RWPE2 (cell line): ENCODE measurements at regions not wholly inside any gene's neighbourhood (a gene's known extent, or its start where the extent isn't known, plus 50 kb on each side); places are given as distances from the start of the nearest gene placed in this dataset.
"Not testable (repeated sequence)": the region's sequence is repeated elsewhere in the genome, so short reads cannot be mapped to it uniquely, and the experiment has no call there.

Experiments used
- ATAC-seq: fragments of 200-7000 bp; cut with Tn5 transposase; 3 replicates; pipeline ENCODE4 v1.9.1; 2021; ENCODE audit warnings: low read depth
- DNase-seq: peaks from one replicate; pipeline ENCODE4 v3.0.0-alpha.2; 2020; ENCODE audit warnings: low spot score
- H3K27ac ChIP-seq: fragments of 450-650 bp; 2 replicates; pipeline ENCODE4 v1.5.1; 2017; ENCODE audit warnings: mild to moderate bottlenecking; ENCODE audit not compliant: poor library complexity, severe bottlenecking
- H3K27me3 ChIP-seq: fragments of 250-450 bp; sonication (Bioruptor Pico); 2 replicates; pipeline ENCODE4 v1.5.1; 2021; ENCODE audit warnings: mild to moderate bottlenecking, moderate library complexity; ENCODE audit not compliant: insufficient read depth, poor library complexity, severe bottlenecking
- H3K36me3 ChIP-seq: fragments of 250-450 bp; sonication (Bioruptor Pico); 2 replicates; pipeline ENCODE4 v1.5.1; 2020; ENCODE audit warnings: low read depth, mild to moderate bottlenecking, moderate library complexity
- H3K4me1 ChIP-seq: fragments of 250-450 bp; sonication (Bioruptor Pico); 2 replicates; pipeline ENCODE4 v1.5.1; 2021; ENCODE audit warnings: mild to moderate bottlenecking, moderate library complexity; ENCODE audit not compliant: insufficient read depth, poor library complexity, severe bottlenecking
- H3K4me3 ChIP-seq: fragments of 250-450 bp; sonication (Bioruptor Pico); 2 replicates; pipeline ENCODE4 v1.5.1; 2021; ENCODE audit warnings: mild to moderate bottlenecking, moderate library complexity; ENCODE audit not compliant: severe bottlenecking
- H3K9me3 ChIP-seq: fragments of 250-450 bp; sonication (Bioruptor Pico); 2 replicates; pipeline ENCODE4 v1.5.1; 2021; ENCODE audit warnings: mild to moderate bottlenecking, moderate library complexity; ENCODE audit not compliant: severe bottlenecking
- CTCF ChIP-seq: fragments of 450-650 bp; IDR thresholded peaks from one replicate; pipeline ENCODE4 v1.5.1; 2017; ENCODE audit warnings: mild to moderate bottlenecking, moderate library complexity; ENCODE audit not compliant: poor library complexity, severe bottlenecking

- no peaks in the 10 kb centered on the region for H3K4me1 ChIP-seq
- no peak overlapping the region for H3K27ac ChIP-seq
- H3K4me3 ChIP-seq: no peak overlapping the region
- ATAC-seq (no peak), DNase-seq (no peak)
- no peak for TF ChIP-seq CTCF
- H3K36me3 ChIP-seq: no peaks in the 10 kb centered on the region
- H3K9me3 ChIP-seq: no peaks in the 10 kb centered on the region
- H3K27me3 ChIP-seq: no peaks in the 10 kb centered on the region
These were observed 1402.6 kb downstream of the FAM181B start for GRCh38 chr11:81331088-81331487.

GRCh38 chr11:81303038-81303664 is 1430.5 kb downstream of the FAM181B start:
- no peaks in the 10 kb centered on the region for H3K9me3 ChIP-seq
- no peak for ATAC-seq
- H3K27ac ChIP-seq: no peak overlapping the region
- no peak overlapping the region for H3K4me3 ChIP-seq
- DNase-seq: no peak
- no peaks in the 10 kb centered on the region for H3K4me1 ChIP-seq
- H3K27me3 ChIP-seq: no peaks in the 10 kb centered on the region
- no peak for TF ChIP-seq CTCF
- H3K36me3 ChIP-seq: no peaks in the 10 kb centered on the region

- TF ChIP-seq CTCF: no peak
- no peak for DNase-seq
- Histone ChIP-seq H3K27me3 (no peaks in the 10 kb centered on the region), H3K9me3 (no peaks in the 10 kb centered on the region), H3K36me3 (no peaks in the 10 kb centered on the region), H3K27ac (no peak overlapping the region), H3K4me3 (no peak overlapping the region), H3K4me1 (no peaks in the 10 kb centered on the region)
- ATAC-seq: no peak
These were observed 1432.4 kb downstream of the FAM181B start for GRCh38 chr11:81301166-81301830.

- ATAC-seq: no peak
- no peaks in the 10 kb centered on the region for H3K9me3 ChIP-seq
- H3K4me1 ChIP-seq: no peaks in the 10 kb centered on the region
- no peak overlapping the region for H3K27ac ChIP-seq
- no peaks in the 10 kb centered on the region for H3K27me3 ChIP-seq
- no peak for DNase-seq
- TF ChIP-seq CTCF: no peak
- no peak overlapping the region for H3K4me3 ChIP-seq
- no peaks in the 10 kb centered on the region for H3K36me3 ChIP-seq
These were observed 1446.7 kb downstream of the FAM181B start for GRCh38 chr11:81286959-81287358.

- DNase-seq: no peak
- no peaks in the 10 kb centered on the region for H3K36me3 ChIP-seq
- no peak overlapping the region for H3K27ac ChIP-seq
- H3K9me3 ChIP-seq: no peaks in the 10 kb centered on the region
- H3K4me1 ChIP-seq: no peaks in the 10 kb centered on the region
- no peak overlapping the region for H3K4me3 ChIP-seq
- no peaks in the 10 kb centered on the region for H3K27me3 ChIP-seq
- ATAC-seq: no peak
- TF ChIP-seq CTCF: no peak
These were observed 1447.1 kb downstream of the FAM181B start for GRCh38 chr11:81286550-81286949.

- H3K9me3 ChIP-seq, H3K27me3 ChIP-seq, ATAC-seq, DNase-seq, H3K4me3 ChIP-seq, H3K36me3 ChIP-seq, H3K27ac ChIP-seq, H3K4me1 ChIP-seq: not testable (repeated sequence)
These were observed 1453.4 kb downstream of the FAM181B start for GRCh38 chr11:81280228-81280627.
